NB4 (cell line): ENCODE measurements at regions not wholly inside any gene's neighbourhood (a gene's known extent, or its start where the extent isn't known, plus 50 kb on each side); places are given as distances from the start of the nearest gene placed in this dataset.

Source experiments
- DNase-seq: peaks from one replicate; pipeline ENCODE4 v3.0.0; 2010; ENCODE audit warnings: low read depth
- H3K4me3 ChIP-seq: one replicate; pipeline ENCODE4 v1.5.1; 2011; ENCODE audit warnings: mild to moderate bottlenecking, low read depth, low read length, moderate library complexity
- MYC ChIP-seq: IDR thresholded peaks from 2 replicates; pipeline ENCODE4 v1.6.1; 2011; ENCODE audit warnings: low read depth, low read length
- POLR2A ChIP-seq: IDR thresholded peaks from 2 replicates; pipeline ENCODE4 v1.6.1; 2011; ENCODE audit warnings: mild to moderate bottlenecking; ENCODE audit not compliant: insufficient read length; ENCODE audit errors: extremely low read depth
- TF ChIP-seq, protein P1 (sequence below): IDR thresholded peaks from 2 replicates; pipeline ENCODE4 v1.6.1; 2011; ENCODE audit warnings: low read depth, low read length
- TF ChIP-seq, protein P2 (sequence below): IDR thresholded peaks from one replicate; pipeline ENCODE4 v1.5.1; 2012; ENCODE audit warnings: low read depth, low read length

DNA sequence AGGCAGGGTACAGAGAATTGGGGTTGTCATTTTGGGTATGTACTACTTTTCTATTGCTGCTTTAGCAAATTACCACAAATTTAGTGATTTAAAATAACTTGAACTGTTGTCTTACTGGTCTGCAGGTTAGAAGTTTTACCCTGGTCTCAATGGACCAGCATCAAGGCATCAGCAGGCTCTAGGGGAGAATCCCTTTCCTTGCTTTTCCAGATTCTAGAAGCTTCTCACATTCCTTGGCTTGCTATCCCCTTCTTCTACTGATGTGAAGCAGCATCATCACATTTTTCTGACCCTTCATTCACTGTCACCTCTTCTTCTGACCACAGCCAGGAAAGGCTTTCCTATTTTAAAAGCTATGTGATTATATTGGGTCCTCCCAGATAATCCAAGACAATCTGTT is 237.8 kb upstream of the RBMS1 start:
- no peak for DNase-seq
- no peak overlapping the region for H3K4me3 ChIP-seq
- TF ChIP-seq MYC (no peak), POLR2A (no peak)
- TF ChIP-seq, protein P1, sequence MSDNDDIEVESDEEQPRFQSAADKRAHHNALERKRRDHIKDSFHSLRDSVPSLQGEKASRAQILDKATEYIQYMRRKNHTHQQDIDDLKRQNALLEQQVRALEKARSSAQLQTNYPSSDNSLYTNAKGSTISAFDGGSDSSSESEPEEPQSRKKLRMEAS, result no peak
- TF ChIP-seq, protein P2, sequence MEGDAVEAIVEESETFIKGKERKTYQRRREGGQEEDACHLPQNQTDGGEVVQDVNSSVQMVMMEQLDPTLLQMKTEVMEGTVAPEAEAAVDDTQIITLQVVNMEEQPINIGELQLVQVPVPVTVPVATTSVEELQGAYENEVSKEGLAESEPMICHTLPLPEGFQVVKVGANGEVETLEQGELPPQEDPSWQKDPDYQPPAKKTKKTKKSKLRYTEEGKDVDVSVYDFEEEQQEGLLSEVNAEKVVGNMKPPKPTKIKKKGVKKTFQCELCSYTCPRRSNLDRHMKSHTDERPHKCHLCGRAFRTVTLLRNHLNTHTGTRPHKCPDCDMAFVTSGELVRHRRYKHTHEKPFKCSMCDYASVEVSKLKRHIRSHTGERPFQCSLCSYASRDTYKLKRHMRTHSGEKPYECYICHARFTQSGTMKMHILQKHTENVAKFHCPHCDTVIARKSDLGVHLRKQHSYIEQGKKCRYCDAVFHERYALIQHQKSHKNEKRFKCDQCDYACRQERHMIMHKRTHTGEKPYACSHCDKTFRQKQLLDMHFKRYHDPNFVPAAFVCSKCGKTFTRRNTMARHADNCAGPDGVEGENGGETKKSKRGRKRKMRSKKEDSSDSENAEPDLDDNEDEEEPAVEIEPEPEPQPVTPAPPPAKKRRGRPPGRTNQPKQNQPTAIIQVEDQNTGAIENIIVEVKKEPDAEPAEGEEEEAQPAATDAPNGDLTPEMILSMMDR, result no peak

DNA sequence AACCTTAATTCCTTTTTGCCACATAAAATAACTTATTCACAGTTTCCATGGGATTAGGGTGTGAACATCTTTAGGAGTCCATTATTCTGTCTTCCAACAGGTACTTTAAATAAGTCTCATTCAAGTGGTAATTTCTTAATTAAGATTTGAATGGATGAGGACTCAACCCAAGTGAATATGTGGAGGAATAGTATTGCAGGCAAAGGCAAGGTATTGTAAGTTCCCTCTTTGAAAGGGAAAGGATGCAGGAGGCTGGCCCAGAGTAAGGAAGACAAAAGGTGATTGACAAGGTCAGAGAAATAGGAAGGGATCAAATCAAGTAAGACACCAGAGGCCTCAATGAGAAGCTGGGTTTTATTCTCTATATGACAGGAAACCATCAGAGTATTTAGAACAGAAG is 238.2 kb upstream of the RBMS1 start:
- TF ChIP-seq, protein P2, result no peak
- TF ChIP-seq MYC, result no peak
- no peak for TF ChIP-seq POLR2A
- TF ChIP-seq, protein P1, result no peak
- H3K4me3 ChIP-seq, result no peak overlapping the region
- DNase-seq, result no peak

DNA sequence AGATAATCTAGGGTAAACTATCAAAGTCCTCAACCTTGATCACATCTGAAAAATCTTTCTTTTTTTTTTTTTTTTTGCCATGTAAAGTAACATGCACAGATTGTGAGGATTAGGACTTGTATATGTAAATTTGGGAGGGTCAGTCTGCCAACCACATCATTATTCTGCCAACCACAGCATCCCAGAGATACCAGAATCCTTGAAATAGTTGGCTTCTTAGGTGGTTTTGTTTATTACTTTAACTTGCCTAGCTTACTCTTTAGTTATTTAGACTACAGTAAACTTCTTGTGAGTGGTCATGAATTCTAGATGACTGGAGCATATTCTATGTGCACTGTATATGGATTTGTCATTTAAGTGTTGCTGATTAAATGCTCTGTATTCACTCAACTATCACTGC is 242.1 kb upstream of the RBMS1 start:
- DNase-seq, result no peak
- TF ChIP-seq, protein P1, result no peak
- TF ChIP-seq POLR2A, result no peak
- TF ChIP-seq, protein P2, result no peak
- TF ChIP-seq MYC, result no peak
- H3K4me3 ChIP-seq, result no peak overlapping the region

DNA sequence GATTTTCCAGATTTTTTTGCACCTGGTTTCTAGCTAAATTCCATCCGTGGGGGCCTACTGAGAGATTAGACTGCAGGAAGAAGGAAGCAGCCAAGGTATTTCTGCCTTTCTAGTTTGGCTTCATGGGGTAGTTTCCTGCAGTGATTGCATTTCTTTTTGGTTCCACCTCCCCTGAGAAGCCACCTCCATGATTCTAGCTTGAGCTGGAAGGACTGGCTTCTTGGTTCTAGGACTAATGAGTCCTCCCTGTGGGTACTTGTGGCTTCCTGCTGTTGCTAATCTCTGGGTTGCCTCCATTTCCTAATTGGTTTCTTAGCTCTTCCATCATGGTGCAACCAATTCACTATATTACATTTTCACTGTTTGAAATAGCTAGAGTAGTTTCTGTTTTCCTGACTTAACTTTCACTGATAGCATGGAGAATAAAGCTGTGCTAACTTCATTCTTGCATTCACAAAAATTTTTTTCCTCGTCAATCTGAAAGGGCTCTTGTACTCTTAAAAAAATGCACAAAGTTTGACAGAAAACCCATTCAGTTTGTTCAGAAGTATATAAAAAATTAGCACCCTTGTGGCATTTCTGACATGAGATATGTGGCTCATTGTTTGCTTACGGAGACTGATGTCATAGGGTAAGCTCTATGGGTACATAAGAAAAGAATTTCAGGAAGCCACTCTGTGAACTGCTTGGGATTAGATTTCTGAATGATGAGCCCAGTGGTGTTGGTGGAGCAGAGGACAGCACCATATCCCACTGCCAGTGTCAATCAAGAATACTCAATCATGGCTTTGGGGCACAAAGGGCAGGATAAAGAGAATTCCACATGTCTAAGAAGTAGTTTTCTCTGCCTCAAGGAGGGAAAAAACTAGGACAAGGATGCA is 242.8 kb upstream of the RBMS1 start:
- no peak for DNase-seq
- no peak overlapping the region for H3K4me3 ChIP-seq
- TF ChIP-seq, protein P1, result no peak
- TF ChIP-seq, protein P2, result no peak
- no peak for TF ChIP-seq POLR2A
- TF ChIP-seq MYC, result no peak

DNA sequence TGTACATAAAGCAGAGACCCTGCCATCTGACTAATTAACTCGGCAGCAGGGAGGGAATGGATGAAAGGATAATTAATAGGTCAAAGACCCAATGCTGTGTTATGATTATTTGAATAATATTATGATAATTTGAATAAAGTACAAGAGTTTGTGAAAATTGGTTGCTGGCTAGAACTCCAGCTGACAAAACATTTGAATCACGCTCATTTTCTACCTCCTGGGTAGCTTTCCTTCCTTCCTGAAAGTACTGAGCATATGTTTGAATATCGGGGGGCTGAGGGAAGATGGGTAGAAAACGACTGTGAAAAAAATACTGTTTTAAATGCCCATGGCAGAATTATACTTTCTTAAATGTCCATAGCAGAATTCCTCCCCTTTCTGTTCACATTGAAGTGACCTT is 243.6 kb upstream of the RBMS1 start:
- H3K4me3 ChIP-seq, result no peak overlapping the region
- TF ChIP-seq, protein P2, result no peak
- TF ChIP-seq, protein P1, result no peak
- TF ChIP-seq POLR2A (no peak), MYC (no peak)
- no peak for DNase-seq
